H1 (cell line): ENCODE measurements at regions not wholly inside any gene's neighbourhood (a gene's known extent, or its start where the extent isn't known, plus 50 kb on each side); places are given as distances from the start of the nearest gene placed in this dataset.

Experiments used
- CTCF ChIA-PET: fragments of 300-600 bp; sonication (Branson Sonifier 250); formaldehyde crosslinking; loops from one replicate; lab custom pipeline; 2021; ENCODE audit not compliant: partially characterized antibody; lab: Charles Lee
- POLR2A ChIA-PET: fragments of 300-600 bp; sonication (Branson Sonifier 250); formaldehyde crosslinking; loops from one replicate; lab custom pipeline; 2021; ENCODE audit warnings: inconsistent platforms; ENCODE audit not compliant: partially characterized antibody; lab: Charles Lee
- DNase-seq, 2 experiments: peaks; one replicate each; pipeline versions ENCODE4 v3.0.0 to v3.0.0-alpha.2; 2010 to 2022; ENCODE audit warnings: low spot score in 2 of 2, low read depth in 1 of 2, mixed read lengths in 1 of 2
- FAIRE-seq: peaks from 2 replicates; lab custom pipeline; 2011; peaks lifted over from hg19 to GRCh38; lab: Jason Lieb, UNC
- H2AFZ ChIP-seq: 2 replicates; pipeline ENCODE4 v1.8.1; 2012; ENCODE audit warnings: low read length, inconsistent platforms
- H2AK5ac ChIP-seq: 2 replicates; pipeline ENCODE4 v1.6.1; 2013; ENCODE audit warnings: low read depth, low read length
- H2BK120ac ChIP-seq: replicated peaks from 2 replicates; pipeline ENCODE3; 2013; ENCODE audit warnings: low read depth, low read length, inconsistent platforms
- H2BK12ac ChIP-seq: 2 replicates; pipeline ENCODE4 v1.6.1; 2013; ENCODE audit warnings: low read depth, low read length
- H2BK15ac ChIP-seq: 2 replicates; pipeline ENCODE4 v1.6.1; 2013; ENCODE audit warnings: low read length
- H2BK20ac ChIP-seq: 2 replicates; pipeline ENCODE4 v1.6.1; 2013; ENCODE audit warnings: low read length
- H2BK5ac ChIP-seq: 2 replicates; pipeline ENCODE4 v1.6.1; 2013; ENCODE audit warnings: low read depth, low read length
- H3K14ac ChIP-seq: 2 replicates; pipeline ENCODE4 v1.6.1; 2013; ENCODE audit warnings: inconsistent platforms; ENCODE audit not compliant: insufficient read length
- H3K18ac ChIP-seq: 2 replicates; pipeline ENCODE4 v1.6.1; 2013; ENCODE audit warnings: low read length; ENCODE audit errors: extremely low read depth
- H3K23ac ChIP-seq: 2 replicates; pipeline ENCODE4 v1.6.1; 2013; ENCODE audit warnings: inconsistent platforms; ENCODE audit not compliant: insufficient read length
- H3K23me2 ChIP-seq: 2 replicates; pipeline ENCODE4 v1.6.1; 2013; ENCODE audit warnings: low read depth, low read length
- H3K27ac ChIP-seq: 2 replicates; pipeline ENCODE4 v1.6.1; 2011; ENCODE audit warnings: low read depth, low read length, inconsistent platforms
- H3K27me3 ChIP-seq, 4 experiments: replicated peaks in 1 of 4; 1 replicate in 1 of 4; 2 replicates in 3 of 4; pipeline versions ENCODE4 v1.6.1 to v1.8.1; 2011 to 2013; ENCODE audit warnings: low read length in 3 of 4, mild to moderate bottlenecking in 3 of 4, inconsistent platforms in 2 of 4, mixed read lengths in 2 of 4, moderate library complexity in 1 of 4; ENCODE audit not compliant: control insufficient read depth in 3 of 4, insufficient read depth in 3 of 4; ENCODE audit errors: extremely low read depth in 1 of 4
- H3K36me3 ChIP-seq, 4 experiments: 2 replicates each; pipeline versions ENCODE4 v1.6.1 to v1.8.1; 2011 to 2013; ENCODE audit warnings: mild to moderate bottlenecking in 4 of 4, low read length in 3 of 4, moderate library complexity in 2 of 4, control low read depth in 1 of 4, inconsistent platforms in 1 of 4; ENCODE audit not compliant: insufficient read depth in 4 of 4, control insufficient read depth in 2 of 4
- H3K4ac ChIP-seq: replicated peaks from 2 replicates; pipeline ENCODE3; 2013; ENCODE audit warnings: low read length, low read depth, mixed read lengths, inconsistent platforms; ENCODE audit not compliant: insufficient read length
- H3K4me1 ChIP-seq, 4 experiments: replicated peaks in 1 of 4; 1 replicate in 1 of 4; 2 replicates in 3 of 4; pipeline versions ENCODE4 v1.6.1 to v1.8.1; 2011 to 2013; ENCODE audit warnings: low read length in 3 of 4, inconsistent platforms in 2 of 4, mixed read lengths in 1 of 4; ENCODE audit not compliant: insufficient read depth in 4 of 4, control insufficient read depth in 3 of 4
- H3K4me2 ChIP-seq, 2 experiments: 2 replicates each; pipeline versions ENCODE4 v1.6.1 to v1.8.1; 2011 to 2013; ENCODE audit warnings: low read depth in 2 of 2, low read length in 2 of 2, control low read depth in 1 of 2, inconsistent platforms in 1 of 2, mild to moderate bottlenecking in 1 of 2; ENCODE audit not compliant: insufficient read depth in 1 of 2
- H3K4me3 ChIP-seq, 4 experiments: fragments of 200-600, 300-600 bp in 1 of 4; sonication (generic), shearing (Covaris generic), sonication (Bioruptor Twin) in 1 of 4; 2 replicates each; pipeline versions ENCODE4 v1.5.1 to v1.8.1; 2011 to 2016; ENCODE audit warnings: low read length in 4 of 4, low read depth in 3 of 4, control low read depth in 2 of 4, inconsistent platforms in 2 of 4, mild to moderate bottlenecking in 2 of 4, mixed read lengths in 1 of 4, moderate library complexity in 1 of 4; ENCODE audit not compliant: insufficient read depth in 2 of 4; ENCODE audit errors: extremely low read depth in 1 of 4
- H3K56ac ChIP-seq: replicated peaks from 2 replicates; pipeline ENCODE3; 2013; ENCODE audit warnings: low read depth, mild to moderate bottlenecking, mixed read lengths, low read length, inconsistent platforms; ENCODE audit not compliant: insufficient read length
- H3K79me1 ChIP-seq: 2 replicates; pipeline ENCODE4 v1.6.1; 2013; ENCODE audit warnings: low read depth, low read length, control low read depth
- H3K79me2 ChIP-seq, 2 experiments: 2 replicates each; pipeline versions ENCODE4 v1.6.1 to v1.8.1; 2012 to 2013; ENCODE audit warnings: low read length in 2 of 2, mild to moderate bottlenecking in 2 of 2, inconsistent platforms in 1 of 2; ENCODE audit not compliant: insufficient read depth in 2 of 2, control insufficient read depth in 1 of 2
- H3K9ac ChIP-seq, 4 experiments: replicated peaks in 1 of 4; 1 replicate in 1 of 4; 2 replicates in 3 of 4; pipeline versions ENCODE4 v1.6.1 to v1.8.1; 2011 to 2013; ENCODE audit warnings: low read depth in 3 of 4, low read length in 3 of 4, control low read depth in 2 of 4, mild to moderate bottlenecking in 2 of 4, moderate library complexity in 2 of 4, inconsistent platforms in 1 of 4; ENCODE audit errors: extremely low read depth in 1 of 4
- H3K9me3 ChIP-seq, 2 experiments: 2 replicates each; pipeline versions ENCODE4 v1.6.1 to v1.8.1; 2012 to 2013; ENCODE audit warnings: mild to moderate bottlenecking in 2 of 2, moderate library complexity in 2 of 2, control low read depth in 1 of 2, inconsistent platforms in 1 of 2, low read depth in 1 of 2, low read length in 1 of 2, mixed read lengths in 1 of 2; ENCODE audit not compliant: insufficient read depth in 2 of 2
- H4K20me1 ChIP-seq, 2 experiments: replicated peaks in 1 of 2; 2 replicates each; pipeline versions ENCODE3 to v1.8.1; 2011 to 2013; ENCODE audit warnings: inconsistent platforms in 2 of 2, low read length in 2 of 2, mild to moderate bottlenecking in 1 of 2; ENCODE audit not compliant: insufficient read depth in 2 of 2, control insufficient read depth in 1 of 2
- H4K5ac ChIP-seq: 2 replicates; pipeline ENCODE4 v1.6.1; 2013; ENCODE audit warnings: low read length, low read depth, mixed read lengths, inconsistent platforms; ENCODE audit not compliant: insufficient read length
- H4K8ac ChIP-seq: 2 replicates; pipeline ENCODE4 v1.8.0; 2013; ENCODE audit warnings: mild to moderate bottlenecking, moderate library complexity, low read length, inconsistent platforms; ENCODE audit not compliant: insufficient read depth; ENCODE audit errors: extremely low read depth
- H4K91ac ChIP-seq: replicated peaks from 2 replicates; pipeline ENCODE3; 2013; ENCODE audit warnings: low read length, mixed read lengths, inconsistent platforms; ENCODE audit not compliant: insufficient read length
- ASH2L ChIP-seq: fragments of 200-600, 300-600 bp; sonication (generic); IDR thresholded peaks from one replicate; pipeline ENCODE4 v1.7.1; 2017; ENCODE audit warnings: low read length
- EZH2 ChIP-seq: fragments of 200-600 bp; sonication (generic); IDR thresholded peaks from 2 replicates; pipeline ENCODE4 v1.7.1; 2012; ENCODE audit warnings: low read depth, mild to moderate bottlenecking, moderate library complexity, low read length, inconsistent platforms; ENCODE audit not compliant: severe bottlenecking
- GABPA ChIP-seq: IDR thresholded peaks from 2 replicates; pipeline ENCODE4 v1.6.1; 2011; ENCODE audit warnings: mild to moderate bottlenecking, low read length, moderate library complexity, borderline replicate concordance; ENCODE audit not compliant: insufficient read depth
- JUN ChIP-seq: IDR thresholded peaks from 2 replicates; pipeline ENCODE4 v1.6.1; 2011; ENCODE audit warnings: low read depth, mild to moderate bottlenecking, improper control_type of control experiment, low read length
- KDM1A ChIP-seq: fragments of 200-600, 300-600 bp; sonication (generic); IDR thresholded peaks from 2 replicates; pipeline ENCODE4 v1.7.1; 2016; ENCODE audit warnings: mild to moderate bottlenecking, low read length, borderline replicate concordance
- KDM4A ChIP-seq: IDR thresholded peaks from one replicate; pipeline ENCODE4 v1.7.1; 2012; ENCODE audit warnings: low read depth, mild to moderate bottlenecking, moderate library complexity, low read length, inconsistent platforms; ENCODE audit not compliant: severe bottlenecking
- KDM5A ChIP-seq: fragments of 200-600 bp; IDR thresholded peaks from 2 replicates; pipeline ENCODE4 v1.7.1; 2012; ENCODE audit warnings: mild to moderate bottlenecking, low read length, inconsistent platforms, mixed read lengths
- POLR2AphosphoS5 ChIP-seq: IDR thresholded peaks from 2 replicates; pipeline ENCODE4 v1.6.1; 2011; ENCODE audit warnings: low read depth, low read length
- RXRA ChIP-seq: IDR thresholded peaks from 2 replicates; pipeline ENCODE4 v1.6.1; 2011; ENCODE audit warnings: low read depth, mild to moderate bottlenecking, low read length, moderate library complexity; ENCODE audit not compliant: insufficient read depth
- SIN3A ChIP-seq, 2 experiments: IDR thresholded peaks in 1 of 2; conservative IDR thresholded peaks in 1 of 2; 2 replicates each; pipeline ENCODE4 v1.6.1; 2011 to 2012; ENCODE audit warnings: low read length in 2 of 2, improper control_type of control experiment in 1 of 2, low read depth in 1 of 2, mild to moderate bottlenecking in 1 of 2
- SP4 ChIP-seq: IDR thresholded peaks from 2 replicates; pipeline ENCODE4 v1.6.1; 2012; ENCODE audit warnings: low read length, inconsistent platforms
- ZNF274 ChIP-seq: IDR thresholded peaks from 2 replicates; pipeline ENCODE4 v1.7.0; 2012; ENCODE audit warnings: low read length, borderline replicate concordance; ENCODE audit errors: extremely low read depth
- WGBS, 2 experiments: shearing (Covaris generic) in 1 of 2; methylation state at CpG; one replicate each; pipeline versions ENCODE4 v1.1.6 to v1.1.7; 2013 to 2015; ENCODE audit warnings: low lambda C conversion rate in 2 of 2, mixed read lengths in 2 of 2, inconsistent platforms in 1 of 2, low coverage in 1 of 2, missing lambda C conversion rate in 1 of 2; ENCODE audit not compliant: insufficient replicate concordance in 2 of 2, insufficient coverage in 1 of 2, insufficient read length in 1 of 2; ENCODE audit errors: extremely low coverage in 1 of 2, missing lambda C conversion rate in 1 of 2; 5-methylcytosine and 5-hydroxymethylcytosine counted together

DNA sequence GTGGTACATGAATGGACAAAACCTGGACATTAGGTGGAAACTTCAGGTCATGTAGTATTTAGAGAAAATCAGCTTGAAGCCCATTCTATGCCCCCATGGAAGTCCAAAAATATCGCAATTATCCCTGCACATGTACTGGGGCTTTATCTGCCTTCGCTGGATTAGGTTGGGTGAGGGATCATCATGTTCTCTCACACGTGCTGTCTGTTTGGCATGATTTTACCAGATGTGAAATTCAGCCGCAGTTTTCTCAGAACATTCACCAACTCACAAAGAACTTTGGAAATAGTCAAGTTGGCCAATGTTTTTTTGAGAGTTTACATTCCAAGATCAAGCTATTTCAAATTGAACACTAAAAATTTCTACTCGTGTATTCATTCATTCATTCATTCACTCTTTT lies 459.8 kb upstream of the CITED2 start:
- no peak overlapping the region for H2AFZ ChIP-seq
- no peak for FAIRE-seq
- no peak overlapping the region for H3K4me2 ChIP-seq
- H2BK12ac ChIP-seq = no peak overlapping the region
- H4K20me1 ChIP-seq = no peaks in the 10 kb centered on the region
- H2BK120ac ChIP-seq = no peak overlapping the region
- no peak overlapping the region for H3K27ac ChIP-seq
- no peak overlapping the region for H4K91ac ChIP-seq
- H2BK15ac ChIP-seq = no peak overlapping the region
- ChIA-PET POLR2A (no interaction called here), CTCF (interaction anchor here (0.5 kb wide), 1 partner anchor 40 kb away, joined by 3 read pairs; no protein-coding TSS in a partner anchor)
- no peaks in the 10 kb centered on the region for H3K79me2 ChIP-seq
- no peaks in the 10 kb centered on the region for H3K79me1 ChIP-seq
- no peak overlapping the region for H3K14ac ChIP-seq
- 0 out of 4 replicates have a peak, but pooled peaks cover 0 to 2% of the 10 kb centered on the region in 2 experiments for H3K9me3 ChIP-seq
- H4K8ac ChIP-seq = no peak overlapping the region
- H3K36me3 ChIP-seq = no peaks in the 10 kb centered on the region
- no peak overlapping the region for H4K5ac ChIP-seq
- no peak overlapping the region for H3K4ac ChIP-seq
- H2AK5ac ChIP-seq = no peak overlapping the region
- 88 to 100% methylated on average over 1 to 5 of the region's 5 CpGs for WGBS, 2 experiments
- DNase-seq = no peak
- no peaks in the 10 kb centered on the region for H3K4me1 ChIP-seq
- H3K9ac ChIP-seq = no peak overlapping the region
- no peak overlapping the region for H2BK5ac ChIP-seq
- no peak overlapping the region for H3K23ac ChIP-seq
- no peak overlapping the region for H2BK20ac ChIP-seq
- H3K18ac ChIP-seq = no peak overlapping the region
- no peak overlapping the region for H3K4me3 ChIP-seq
- no peak overlapping the region for H3K56ac ChIP-seq
- H3K23me2 ChIP-seq = no peaks in the 10 kb centered on the region
- no peaks in the 10 kb centered on the region for H3K27me3 ChIP-seq
- TF ChIP-seq SIN3A (conservative IDR thresholded peaks at IDR 0.05 in 1 of 2, IDR thresholded peaks at IDR 0.05 in 1 of 2; ENCODE audit: low read depth in 1 of 2, low read length in 2 of 2) (no peak), SP4 (no peak), KDM4A (no peak), KDM5A (no peak), KDM1A (no peak), EZH2 (no peak), GABPA (no peak), JUN (no peak), ZNF274 (no peak), ASH2L (no peak), RXRA (no peak), POLR2AphosphoS5 (no peak)
